Stimulated activated CD8-positive, alpha-beta memory T cell treated with anti-CD3 and anti-CD28 coated beads, Interleukin-7, amount 100 ng/mL, for 24 hours (primary cell): ENCODE measurements at regions not wholly inside any gene's neighbourhood (a gene's known extent, or its start where the extent isn't known, plus 50 kb on each side); places are given as distances from the start of the nearest gene placed in this dataset.

Experiments used
- DNase-seq: peaks from one replicate; pipeline ENCODE4 v3.0.0-alpha.2; 2020; ENCODE audit warnings: low read depth

GRCh38 chr1:221106616-221107015 lies 227.4 kb downstream of the HLX start:
- no peak for DNase-seq

GRCh38 chr1:221109930-221110329 lies 230.7 kb downstream of the HLX start:
- no peak for DNase-seq

- no peak for DNase-seq
These were observed 237.9 kb downstream of the HLX start for GRCh38 chr1:221117133-221117532.

- no peak for DNase-seq
These were observed 238.3 kb downstream of the HLX start for GRCh38 chr1:221117548-221117951.

- no peak for DNase-seq
These were observed 239.1 kb downstream of the HLX start for GRCh38 chr1:221118176-221118937.

GRCh38 chr1:221118938-221119320 lies 239.7 kb downstream of the HLX start:
- DNase-seq, result no peak

GRCh38 chr1:221122501-221122900 lies 243.3 kb downstream of the HLX start:
- no peak for DNase-seq

- no peak for DNase-seq
These were observed 246.7 kb downstream of the HLX start for GRCh38 chr1:221125976-221126375.

GRCh38 chr1:221137666-221138065 lies 258.4 kb downstream of the HLX start:
- DNase-seq, result no peak

GRCh38 chr1:221138516-221138915 lies 259.3 kb downstream of the HLX start:
- no peak for DNase-seq

- no peak for DNase-seq
These were observed 260.7 kb downstream of the HLX start for GRCh38 chr1:221139991-221140390.

- DNase-seq, result no peak
These were observed 261.9 kb downstream of the HLX start for GRCh38 chr1:221141096-221141495.

GRCh38 chr1:221141606-221142285 lies 262.5 kb downstream of the HLX start:
- no peak for DNase-seq

GRCh38 chr1:221148660-221149059 lies 269.4 kb downstream of the HLX start:
- no peak for DNase-seq

GRCh38 chr1:221149111-221149510 lies 269.9 kb downstream of the HLX start:
- DNase-seq, result no peak

GRCh38 chr1:221149555-221150075 lies 270.4 kb downstream of the HLX start:
- DNase-seq, result no peak

- no peak for DNase-seq
These were observed 271.8 kb downstream of the HLX start for GRCh38 chr1:221150996-221151395.

GRCh38 chr1:221154932-221155331 lies 275.7 kb downstream of the HLX start:
- no peak for DNase-seq

- no peak for DNase-seq
These were observed 278.0 kb downstream of the HLX start for GRCh38 chr1:221157026-221157761.

GRCh38 chr1:221159608-221160007 lies 280.4 kb downstream of the HLX start:
- DNase-seq, result no peak

GRCh38 chr1:221161571-221162041 lies 282.4 kb downstream of the HLX start:
- no peak for DNase-seq

- no peak for DNase-seq
These were observed 283.1 kb downstream of the HLX start for GRCh38 chr1:221162352-221162751.

GRCh38 chr1:221162939-221163338 lies 283.7 kb downstream of the HLX start:
- no peak for DNase-seq
